ENCODE measurements at regions not wholly inside any gene's neighbourhood (a gene's known extent, or its start where the extent isn't known, plus 50 kb on each side); places are given as distances from the start of the nearest gene placed in this dataset.

- TF ChIP-seq CTCF (IDR thresholded peaks at IDR 0.05): no peak
- TF ChIP-seq POLR2A (IDR thresholded peaks at IDR 0.05): no peak
These were observed 230.8 kb downstream of the DLEU7 start for GRCh38 chr13:50612717-50613116.

Measured in vagina (tissue), 2 donors.